ENCODE measurements at regions not wholly inside any gene's neighbourhood (a gene's known extent, or its start where the extent isn't known, plus 50 kb on each side); places are given as distances from the start of the nearest gene placed in this dataset.

DNA sequence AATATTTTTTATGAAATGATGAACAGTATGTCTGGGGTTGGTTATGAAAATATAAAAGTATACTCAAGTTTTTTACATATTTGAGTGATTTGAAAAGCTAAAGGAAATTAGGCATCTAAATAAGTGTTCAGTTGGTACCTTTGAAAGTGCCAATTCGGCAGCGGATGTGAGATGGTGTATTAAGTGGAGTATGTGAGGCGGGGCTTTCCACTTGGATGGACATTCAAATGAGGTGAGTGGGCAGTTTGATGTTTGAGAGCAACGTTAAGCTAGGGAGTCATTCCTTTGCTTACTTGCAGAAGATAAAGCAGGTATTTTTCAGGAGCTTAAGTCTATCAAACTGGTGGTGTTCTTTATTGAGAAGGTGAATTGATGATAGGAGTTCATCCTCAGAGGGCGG is 189.0 kb upstream of the GOLIM4 start:
- TF ChIP-seq, protein P1, sequence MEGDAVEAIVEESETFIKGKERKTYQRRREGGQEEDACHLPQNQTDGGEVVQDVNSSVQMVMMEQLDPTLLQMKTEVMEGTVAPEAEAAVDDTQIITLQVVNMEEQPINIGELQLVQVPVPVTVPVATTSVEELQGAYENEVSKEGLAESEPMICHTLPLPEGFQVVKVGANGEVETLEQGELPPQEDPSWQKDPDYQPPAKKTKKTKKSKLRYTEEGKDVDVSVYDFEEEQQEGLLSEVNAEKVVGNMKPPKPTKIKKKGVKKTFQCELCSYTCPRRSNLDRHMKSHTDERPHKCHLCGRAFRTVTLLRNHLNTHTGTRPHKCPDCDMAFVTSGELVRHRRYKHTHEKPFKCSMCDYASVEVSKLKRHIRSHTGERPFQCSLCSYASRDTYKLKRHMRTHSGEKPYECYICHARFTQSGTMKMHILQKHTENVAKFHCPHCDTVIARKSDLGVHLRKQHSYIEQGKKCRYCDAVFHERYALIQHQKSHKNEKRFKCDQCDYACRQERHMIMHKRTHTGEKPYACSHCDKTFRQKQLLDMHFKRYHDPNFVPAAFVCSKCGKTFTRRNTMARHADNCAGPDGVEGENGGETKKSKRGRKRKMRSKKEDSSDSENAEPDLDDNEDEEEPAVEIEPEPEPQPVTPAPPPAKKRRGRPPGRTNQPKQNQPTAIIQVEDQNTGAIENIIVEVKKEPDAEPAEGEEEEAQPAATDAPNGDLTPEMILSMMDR (IDR thresholded peaks at IDR 0.05; ENCODE audit: insufficient read depth, low read depth, low read length): no peak
- Histone ChIP-seq H3K27me3 (ENCODE audit: control insufficient read depth, insufficient read depth, low read length) (no peaks in the 10 kb centered on the region), H3K36me3 (ENCODE audit: control insufficient read depth, insufficient read depth, low read length) (no peaks in the 10 kb centered on the region), H3K4me3 (ENCODE audit: low read depth, low read length) (no peak overlapping the region)
- ChIA-PET POLR2A (no interaction called here), CTCF (interaction anchor here (0.9 kb wide), 1 partner anchor 9 kb away, joined by 3 read pairs; no protein-coding TSS in a partner anchor)
- DNase-seq (ENCODE audit: low read depth): no peak

DNA sequence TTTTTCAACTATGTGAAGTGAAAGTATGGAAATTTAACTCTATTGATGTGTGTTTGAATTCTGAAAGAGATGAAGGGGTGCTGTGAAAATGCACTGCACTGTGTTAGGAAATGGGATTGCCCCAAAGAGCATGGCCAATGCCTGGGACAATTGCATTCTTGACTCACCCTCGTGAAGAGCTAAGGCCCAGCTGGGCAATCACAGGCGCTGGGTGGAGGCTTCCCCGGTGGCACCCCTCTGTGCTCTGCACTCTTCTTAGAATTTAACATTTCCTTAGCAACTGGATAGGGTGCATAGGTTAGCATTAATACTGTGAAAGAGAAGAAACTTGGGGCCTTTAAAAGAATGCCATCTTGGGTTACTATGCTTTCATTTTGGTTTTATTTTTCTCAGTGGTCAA is 179.9 kb upstream of the GOLIM4 start:
- no peaks in the 10 kb centered on the region for H3K27me3 ChIP-seq (ENCODE audit: control insufficient read depth, insufficient read depth, low read length)
- no peaks in the 10 kb centered on the region for H3K36me3 ChIP-seq (ENCODE audit: control insufficient read depth, insufficient read depth, low read length)
- H3K4me3 ChIP-seq (ENCODE audit: low read depth, low read length): no peak overlapping the region
- POLR2A ChIA-PET: no interaction called here
- DNase-seq (ENCODE audit: low read depth): no peak
- TF ChIP-seq, protein P1 (IDR thresholded peaks at IDR 0.05; ENCODE audit: insufficient read depth, low read depth, low read length): no peak
- CTCF ChIA-PET: interaction anchor here (1.0 kb wide), 1 partner anchor 9 kb away, joined by 3 read pairs; no protein-coding TSS in a partner anchor

DNA sequence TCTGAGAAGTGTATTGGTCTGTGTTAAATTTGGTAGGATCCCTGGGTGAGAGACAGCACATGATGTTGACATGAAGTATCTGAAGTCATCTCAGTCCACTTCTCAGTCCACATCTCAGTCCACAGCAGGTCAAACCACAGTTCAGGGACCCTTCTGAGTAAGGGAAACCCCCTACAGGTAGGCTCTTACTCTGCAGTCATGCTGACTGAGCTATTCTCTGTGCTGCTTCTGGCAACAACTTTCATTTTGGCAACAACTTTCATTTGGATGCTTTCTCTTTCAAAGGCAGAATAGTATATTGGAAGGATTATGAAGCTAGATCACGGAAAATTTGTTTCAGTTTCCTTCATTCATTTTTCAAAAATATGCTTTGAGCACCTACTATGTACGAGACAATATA is 178.2 kb upstream of the GOLIM4 start:
- H3K4me3 ChIP-seq (ENCODE audit: low read depth, low read length): no peak overlapping the region
- TF ChIP-seq, protein P1 (IDR thresholded peaks at IDR 0.05; ENCODE audit: insufficient read depth, low read depth, low read length): no peak
- ChIA-PET POLR2A (no interaction called here), CTCF (no interaction called here)
- no peaks in the 10 kb centered on the region for H3K27me3 ChIP-seq (ENCODE audit: control insufficient read depth, insufficient read depth, low read length)
- DNase-seq (ENCODE audit: low read depth): no peak
- no peaks in the 10 kb centered on the region for H3K36me3 ChIP-seq (ENCODE audit: control insufficient read depth, insufficient read depth, low read length)

DNA sequence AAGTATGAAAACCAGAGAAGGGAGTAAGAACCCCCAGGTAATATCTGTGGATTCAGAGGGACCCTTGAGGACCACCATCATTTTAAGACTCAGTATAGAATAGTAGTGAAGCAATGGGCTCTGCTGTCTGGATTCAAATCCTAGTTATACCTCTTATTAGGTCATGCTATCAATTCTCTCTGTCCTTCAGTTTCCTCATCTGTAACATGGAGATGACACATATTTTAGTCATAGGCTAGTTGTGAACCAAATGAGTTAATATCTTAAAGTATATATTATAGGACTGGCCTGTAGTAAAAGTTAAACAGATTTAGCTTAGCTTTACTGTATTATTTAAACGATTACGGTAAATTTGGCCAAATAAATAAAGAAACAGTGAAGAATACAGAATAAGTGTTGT is 177.3 kb upstream of the GOLIM4 start:
- TF ChIP-seq, protein P1 (IDR thresholded peaks at IDR 0.05; ENCODE audit: insufficient read depth, low read depth, low read length): no peak
- no peaks in the 10 kb centered on the region for H3K36me3 ChIP-seq (ENCODE audit: control insufficient read depth, insufficient read depth, low read length)
- H3K27me3 ChIP-seq (ENCODE audit: control insufficient read depth, insufficient read depth, low read length): no peaks in the 10 kb centered on the region
- ChIA-PET CTCF (no interaction called here), POLR2A (no interaction called here)
- no peak overlapping the region for H3K4me3 ChIP-seq (ENCODE audit: low read depth, low read length)
- no peak for DNase-seq (ENCODE audit: low read depth)

DNA sequence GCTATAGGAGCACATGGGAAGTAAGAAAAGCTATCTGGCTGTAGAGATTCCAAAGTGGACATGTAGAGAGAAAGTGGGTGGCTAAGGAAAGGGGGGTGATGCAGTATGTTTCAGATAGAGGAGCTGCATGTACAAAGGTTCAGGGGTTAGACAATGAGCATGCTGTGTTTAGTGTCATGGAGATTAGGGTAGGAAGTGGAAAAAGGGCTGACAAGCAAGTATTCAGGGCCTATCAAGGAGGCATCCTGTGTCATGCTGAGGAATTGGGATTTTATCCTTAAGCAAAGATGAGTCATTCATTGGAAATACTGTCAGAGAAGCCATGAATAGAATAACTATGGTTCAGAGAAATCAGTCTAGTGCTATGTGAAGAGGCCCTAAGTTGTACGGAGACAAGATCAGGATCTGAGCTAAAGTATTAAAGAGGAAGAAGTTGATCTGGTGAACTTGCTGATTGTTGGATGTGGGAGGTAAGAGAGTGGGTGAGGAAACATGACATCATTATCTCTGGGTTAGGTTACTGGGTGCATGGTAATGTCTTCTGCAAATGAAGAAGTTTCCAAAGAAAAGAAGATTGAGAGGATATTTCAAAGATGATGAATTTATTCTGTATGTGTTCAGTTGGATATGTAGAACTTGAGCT is 176.7 kb upstream of the GOLIM4 start:
- Histone ChIP-seq H3K27me3 (ENCODE audit: control insufficient read depth, insufficient read depth, low read length) (no peaks in the 10 kb centered on the region), H3K4me3 (ENCODE audit: low read depth, low read length) (no peak overlapping the region), H3K36me3 (ENCODE audit: control insufficient read depth, insufficient read depth, low read length) (no peaks in the 10 kb centered on the region)
- CTCF ChIA-PET: no interaction called here
- DNase-seq (ENCODE audit: low read depth): no peak
- POLR2A ChIA-PET: interaction anchor here (0.6 kb wide), 1 partner anchor 43 kb away, joined by 4 read pairs; no protein-coding TSS in a partner anchor
- TF ChIP-seq, protein P1 (IDR thresholded peaks at IDR 0.05; ENCODE audit: insufficient read depth, low read depth, low read length): no peak

All from BJ (cell line).